Right atrium auricular region (tissue), 2 donors: ENCODE measurements at regions not wholly inside any gene's neighbourhood (a gene's known extent, or its start where the extent isn't known, plus 50 kb on each side); places are given as distances from the start of the nearest gene placed in this dataset.

Source experiments
- DNase-seq: peaks from one replicate; pipeline ENCODE4 v3.0.0-alpha.2; 2019; ENCODE audit warnings: low spot score
- H3K27ac ChIP-seq, 2 donors: fragments of 200-600 bp; sonication (generic); 1 replicate in 1 of 2; 2 replicates in 1 of 2; pipeline ENCODE4 v1.5.1; 2016 to 2019
- H3K27me3 ChIP-seq, 2 donors: fragments of 200-600 bp; sonication (generic); one replicate each; pipeline versions ENCODE4 v1.5.1 to v1.6.0; 2017 to 2019
- H3K36me3 ChIP-seq: fragments of 200-600 bp; sonication (generic); one replicate; pipeline ENCODE4 v1.5.1; 2016
- H3K4me1 ChIP-seq, 2 donors: fragments of 200-600 bp; sonication (generic); one replicate each; pipeline versions ENCODE4 v1.5.1 to v1.6.0; 2017 to 2019
- H3K4me3 ChIP-seq, 2 donors: fragments of 200-600 bp; sonication (generic); 1 replicate in 1 of 2; 2 replicates in 1 of 2; pipeline ENCODE4 v1.5.1; 2017 to 2019; ENCODE audit warnings: mild to moderate bottlenecking in 1 of 2, moderate library complexity in 1 of 2
- H3K9me3 ChIP-seq, 2 donors: fragments of 200-600 bp; sonication (generic); one replicate each; pipeline ENCODE4 v1.5.1; 2019
- CTCF ChIP-seq, 2 donors: fragments of 200-600 bp; sonication (generic); IDR thresholded peaks; one replicate each; pipeline ENCODE4 v1.5.1; 2019; ENCODE audit warnings: antibody characterized with exemption in 2 of 2

GRCh38 chr18:39441648-39442047, 1876.0 kb upstream of the CELF4 start:
- no peak overlapping the region for H3K27ac ChIP-seq
- no peaks in the 10 kb centered on the region for H3K27me3 ChIP-seq
- no peak overlapping the region for H3K4me3 ChIP-seq
- no peaks in the 10 kb centered on the region for H3K36me3 ChIP-seq
- H3K9me3 ChIP-seq, result no peaks in the 10 kb centered on the region
- DNase-seq, result no peak
- no peaks in the 10 kb centered on the region for H3K4me1 ChIP-seq
- TF ChIP-seq CTCF (IDR thresholded peaks at IDR 0.05), result no peak

GRCh38 chr18:39435996-39436395, 1870.4 kb upstream of the CELF4 start:
- H3K27ac ChIP-seq, result no peak overlapping the region
- H3K9me3 ChIP-seq, result no peaks in the 10 kb centered on the region
- no peaks in the 10 kb centered on the region for H3K27me3 ChIP-seq
- no peak for TF ChIP-seq CTCF (IDR thresholded peaks at IDR 0.05)
- H3K4me1 ChIP-seq, result no peaks in the 10 kb centered on the region
- no peak for DNase-seq
- no peak overlapping the region for H3K4me3 ChIP-seq
- no peaks in the 10 kb centered on the region for H3K36me3 ChIP-seq

GRCh38 chr18:39435209-39435608, 1869.6 kb upstream of the CELF4 start:
- Histone ChIP-seq H3K27ac (no peak overlapping the region), H3K27me3 (no peaks in the 10 kb centered on the region), H3K4me3 (no peak overlapping the region), H3K4me1 (no peaks in the 10 kb centered on the region), H3K9me3 (no peaks in the 10 kb centered on the region), H3K36me3 (no peaks in the 10 kb centered on the region)
- TF ChIP-seq CTCF (IDR thresholded peaks at IDR 0.05), result no peak
- no peak for DNase-seq

- Histone ChIP-seq H3K27ac (no peak overlapping the region), H3K4me1 (no peaks in the 10 kb centered on the region), H3K4me3 (no peak overlapping the region), H3K36me3 (no peaks in the 10 kb centered on the region), H3K27me3 (no peaks in the 10 kb centered on the region), H3K9me3 (no peaks in the 10 kb centered on the region)
- TF ChIP-seq CTCF (IDR thresholded peaks at IDR 0.05), result no peak
- no peak for DNase-seq
These were observed 1868.8 kb upstream of the CELF4 start for GRCh38 chr18:39434223-39434920.

GRCh38 chr18:39425172-39425850, 1859.7 kb upstream of the CELF4 start:
- H3K27ac ChIP-seq, result no peak overlapping the region
- H3K36me3 ChIP-seq, result no peaks in the 10 kb centered on the region
- H3K9me3 ChIP-seq, result peaks cover 0 to 6% of the 10 kb centered on the region in 2 donors
- TF ChIP-seq CTCF (IDR thresholded peaks at IDR 0.05), result no peak
- no peak for DNase-seq
- H3K27me3 ChIP-seq, result no peaks in the 10 kb centered on the region
- no peak overlapping the region for H3K4me3 ChIP-seq
- H3K4me1 ChIP-seq, result no peaks in the 10 kb centered on the region
